ENCODE measurements at regions not wholly inside any gene's neighbourhood (a gene's known extent, or its start where the extent isn't known, plus 50 kb on each side); places are given as distances from the start of the nearest gene placed in this dataset.

- no peak for TF ChIP-seq CREB1 (IDR thresholded peaks at IDR 0.05; ENCODE audit: low read depth)
- TF ChIP-seq CEBPB (IDR thresholded peaks at IDR 0.05; ENCODE audit: borderline replicate concordance in 1 of 2, low read depth in 2 of 2, low read length in 2 of 2): no peak
- TF ChIP-seq BHLHE40 (IDR thresholded peaks at IDR 0.05; ENCODE audit: borderline replicate concordance in 1 of 2, low read depth in 2 of 2, low read length in 1 of 2): no peak
- no peak for TF ChIP-seq SMC3 (IDR thresholded peaks at IDR 0.05; ENCODE audit: borderline replicate concordance, low read length)
- TF ChIP-seq RCOR1 (conservative IDR thresholded peaks at IDR 0.05; ENCODE audit: low read depth, low read length): no peak
- TF ChIP-seq, protein P1, sequence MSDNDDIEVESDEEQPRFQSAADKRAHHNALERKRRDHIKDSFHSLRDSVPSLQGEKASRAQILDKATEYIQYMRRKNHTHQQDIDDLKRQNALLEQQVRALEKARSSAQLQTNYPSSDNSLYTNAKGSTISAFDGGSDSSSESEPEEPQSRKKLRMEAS (IDR thresholded peaks at IDR 0.05; ENCODE audit: low read depth, low read length): no peak
- TF ChIP-seq, protein P2, sequence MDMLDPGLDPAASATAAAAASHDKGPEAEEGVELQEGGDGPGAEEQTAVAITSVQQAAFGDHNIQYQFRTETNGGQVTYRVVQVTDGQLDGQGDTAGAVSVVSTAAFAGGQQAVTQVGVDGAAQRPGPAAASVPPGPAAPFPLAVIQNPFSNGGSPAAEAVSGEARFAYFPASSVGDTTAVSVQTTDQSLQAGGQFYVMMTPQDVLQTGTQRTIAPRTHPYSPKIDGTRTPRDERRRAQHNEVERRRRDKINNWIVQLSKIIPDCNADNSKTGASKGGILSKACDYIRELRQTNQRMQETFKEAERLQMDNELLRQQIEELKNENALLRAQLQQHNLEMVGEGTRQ (IDR thresholded peaks at IDR 0.05; ENCODE audit: borderline replicate concordance, low read depth, low read length): no peak
- TF ChIP-seq E4F1 (IDR thresholded peaks at IDR 0.05; ENCODE audit: borderline replicate concordance, partially characterized antibody): no peak
- TF ChIP-seq, protein P3, sequence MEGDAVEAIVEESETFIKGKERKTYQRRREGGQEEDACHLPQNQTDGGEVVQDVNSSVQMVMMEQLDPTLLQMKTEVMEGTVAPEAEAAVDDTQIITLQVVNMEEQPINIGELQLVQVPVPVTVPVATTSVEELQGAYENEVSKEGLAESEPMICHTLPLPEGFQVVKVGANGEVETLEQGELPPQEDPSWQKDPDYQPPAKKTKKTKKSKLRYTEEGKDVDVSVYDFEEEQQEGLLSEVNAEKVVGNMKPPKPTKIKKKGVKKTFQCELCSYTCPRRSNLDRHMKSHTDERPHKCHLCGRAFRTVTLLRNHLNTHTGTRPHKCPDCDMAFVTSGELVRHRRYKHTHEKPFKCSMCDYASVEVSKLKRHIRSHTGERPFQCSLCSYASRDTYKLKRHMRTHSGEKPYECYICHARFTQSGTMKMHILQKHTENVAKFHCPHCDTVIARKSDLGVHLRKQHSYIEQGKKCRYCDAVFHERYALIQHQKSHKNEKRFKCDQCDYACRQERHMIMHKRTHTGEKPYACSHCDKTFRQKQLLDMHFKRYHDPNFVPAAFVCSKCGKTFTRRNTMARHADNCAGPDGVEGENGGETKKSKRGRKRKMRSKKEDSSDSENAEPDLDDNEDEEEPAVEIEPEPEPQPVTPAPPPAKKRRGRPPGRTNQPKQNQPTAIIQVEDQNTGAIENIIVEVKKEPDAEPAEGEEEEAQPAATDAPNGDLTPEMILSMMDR (IDR thresholded peaks at IDR 0.05 in 2 of 3, conservative IDR thresholded peaks at IDR 0.05 in 1 of 3; ENCODE audit: control insufficient read depth in 2 of 3, extremely low read depth in 1 of 3, insufficient read depth in 1 of 3, low read depth in 3 of 3, low read length in 3 of 3): no peak
These were observed 134.1 kb downstream of the TEX36 start for GRCh38 chr10:125548878-125549277.
